Left lung (tissue), 4 donors: ENCODE measurements at regions not wholly inside any gene's neighbourhood (a gene's known extent, or its start where the extent isn't known, plus 50 kb on each side); places are given as distances from the start of the nearest gene placed in this dataset.

Source experiments
- ATAC-seq: fragments of 200-7000 bp; cut with Tn5 transposase; one replicate; pipeline ENCODE4 v1.9.1; 2020; ENCODE audit warnings: moderate library complexity
- DNase-seq, 4 donors: peaks; one replicate each; pipeline ENCODE4 v3.0.0-alpha.2; 2013 to 2020
- H3K27ac ChIP-seq, 2 donors: fragments of 200-600 bp; sonication (generic) in 1 of 2; one replicate each; pipeline versions ENCODE4 v1.5.0 to v1.8.0; 2020 to 2021
- H3K27me3 ChIP-seq, 2 donors: fragments of 200-600 bp; sonication (generic) in 1 of 2; one replicate each; pipeline versions ENCODE4 v1.5.0 to v1.8.0; 2020 to 2021
- H3K36me3 ChIP-seq, 2 donors: fragments of 200-600 bp; sonication (generic) in 1 of 2; one replicate each; pipeline versions ENCODE4 v1.5.0 to v1.8.0; 2020 to 2021
- H3K4me1 ChIP-seq, 2 donors: fragments of 200-600 bp; one replicate each; pipeline ENCODE4 v1.8.0; 2021
- H3K4me3 ChIP-seq, 2 donors: fragments of 200-600 bp; sonication (generic) in 1 of 2; one replicate each; pipeline versions ENCODE4 v1.5.0 to v1.8.0; 2020 to 2021; ENCODE audit warnings: mild to moderate bottlenecking in 1 of 2
- H3K9me3 ChIP-seq, 2 donors: fragments of 200-600 bp; sonication (generic) in 1 of 2; one replicate each; pipeline versions ENCODE4 v1.5.0 to v1.8.0; 2020 to 2021
- intact Hi-C, 2 donors: fragments of 100-400 bp; cut with DNase I; formaldehyde crosslinking; loops; one replicate each; pipeline versions ENCODE4 v1.11.2 to v1.14.2; 2022
- TF ChIP-seq, protein P1 (sequence below), 2 donors: fragments of 200-600 bp; sonication (generic) in 1 of 2; IDR thresholded peaks; one replicate each; pipeline versions ENCODE4 v1.5.0 to v1.8.0; 2021; ENCODE audit warnings: antibody characterized with exemption in 2 of 2
- donor health status: DM: no; HTN: yes; CAD: no.
- donor health status: DM: no; HTN: no; CAD: no.

- DNase-seq (no peak), ATAC-seq (no peak)
- Histone ChIP-seq H3K4me1 (peaks cover 0 to 31% of the 10 kb centered on the region in 2 donors), H3K27me3 (peaks cover 0 to 3% of the 10 kb centered on the region in 2 donors), H3K9me3 (no peaks in the 10 kb centered on the region), H3K4me3 (no peak overlapping the region), H3K27ac (no peak overlapping the region), H3K36me3 (no peaks in the 10 kb centered on the region)
- TF ChIP-seq, protein P1, sequence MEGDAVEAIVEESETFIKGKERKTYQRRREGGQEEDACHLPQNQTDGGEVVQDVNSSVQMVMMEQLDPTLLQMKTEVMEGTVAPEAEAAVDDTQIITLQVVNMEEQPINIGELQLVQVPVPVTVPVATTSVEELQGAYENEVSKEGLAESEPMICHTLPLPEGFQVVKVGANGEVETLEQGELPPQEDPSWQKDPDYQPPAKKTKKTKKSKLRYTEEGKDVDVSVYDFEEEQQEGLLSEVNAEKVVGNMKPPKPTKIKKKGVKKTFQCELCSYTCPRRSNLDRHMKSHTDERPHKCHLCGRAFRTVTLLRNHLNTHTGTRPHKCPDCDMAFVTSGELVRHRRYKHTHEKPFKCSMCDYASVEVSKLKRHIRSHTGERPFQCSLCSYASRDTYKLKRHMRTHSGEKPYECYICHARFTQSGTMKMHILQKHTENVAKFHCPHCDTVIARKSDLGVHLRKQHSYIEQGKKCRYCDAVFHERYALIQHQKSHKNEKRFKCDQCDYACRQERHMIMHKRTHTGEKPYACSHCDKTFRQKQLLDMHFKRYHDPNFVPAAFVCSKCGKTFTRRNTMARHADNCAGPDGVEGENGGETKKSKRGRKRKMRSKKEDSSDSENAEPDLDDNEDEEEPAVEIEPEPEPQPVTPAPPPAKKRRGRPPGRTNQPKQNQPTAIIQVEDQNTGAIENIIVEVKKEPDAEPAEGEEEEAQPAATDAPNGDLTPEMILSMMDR (IDR thresholded peaks at IDR 0.05): no peak
- intact Hi-C loops: no loop called here
Observed at GRCh38 chr3:71846185-71846584, 61.2 kb upstream of the PROK2 start.

- Histone ChIP-seq H3K36me3 (no peaks in the 10 kb centered on the region), H3K9me3 (no peaks in the 10 kb centered on the region), H3K27me3 (peaks cover 0 to 3% of the 10 kb centered on the region in 2 donors), H3K27ac (peak overlapping the region in 1 of 2 donors; percentile 87), H3K4me3 (no peak overlapping the region), H3K4me1 (peaks cover 0 to 27% of the 10 kb centered on the region in 2 donors)
- no peak for ATAC-seq
- no peak for DNase-seq
- intact Hi-C loops: no loop called here
- TF ChIP-seq, protein P1 (IDR thresholded peaks at IDR 0.05): no peak
Observed at GRCh38 chr3:71843071-71843470, 58.1 kb upstream of the PROK2 start.

GRCh38 chr3:71838406-71838805 lies 53.5 kb upstream of the PROK2 start:
- ATAC-seq (no peak), DNase-seq (no peak)
- H3K27ac ChIP-seq: no peak overlapping the region
- intact Hi-C loops: no loop called here
- H3K4me1 ChIP-seq: peaks cover 0 to 19% of the 10 kb centered on the region in 2 donors
- no peaks in the 10 kb centered on the region for H3K9me3 ChIP-seq
- no peak overlapping the region for H3K4me3 ChIP-seq
- TF ChIP-seq, protein P1 (IDR thresholded peaks at IDR 0.05): no peak
- no peaks in the 10 kb centered on the region for H3K27me3 ChIP-seq
- no peaks in the 10 kb centered on the region for H3K36me3 ChIP-seq
